Bronchial epithelial cell (primary cell): ENCODE measurements at regions not wholly inside any gene's neighbourhood (a gene's known extent, or its start where the extent isn't known, plus 50 kb on each side); places are given as distances from the start of the nearest gene placed in this dataset.

ENCODE experiments used
- DNase-seq: peaks from one replicate; pipeline ENCODE4 v3.0.0-alpha.2; 2010; ENCODE audit warnings: low read depth
- FAIRE-seq: peaks from 2 replicates; lab custom pipeline; 2011; peaks lifted over from hg19 to GRCh38; lab: Jason Lieb, UNC
- H3K27me3 ChIP-seq: 2 replicates; pipeline ENCODE4 v1.5.1; 2011; ENCODE audit warnings: low read length; ENCODE audit not compliant: control insufficient read depth, insufficient read depth
- H3K36me3 ChIP-seq: 2 replicates; pipeline ENCODE4 v1.5.1; 2011; ENCODE audit warnings: low read length; ENCODE audit not compliant: control insufficient read depth, insufficient read depth
- H3K4me3 ChIP-seq: 2 replicates; pipeline ENCODE4 v1.5.1; 2011; ENCODE audit warnings: mild to moderate bottlenecking, low read depth, low read length, control low read depth
- TF ChIP-seq, protein P1 (sequence below): IDR thresholded peaks from 2 replicates; pipeline ENCODE4 v1.5.1; 2011; ENCODE audit warnings: mild to moderate bottlenecking, moderate library complexity, low read length, control low read depth, inconsistent platforms; ENCODE audit not compliant: insufficient read depth, severe bottlenecking

DNA sequence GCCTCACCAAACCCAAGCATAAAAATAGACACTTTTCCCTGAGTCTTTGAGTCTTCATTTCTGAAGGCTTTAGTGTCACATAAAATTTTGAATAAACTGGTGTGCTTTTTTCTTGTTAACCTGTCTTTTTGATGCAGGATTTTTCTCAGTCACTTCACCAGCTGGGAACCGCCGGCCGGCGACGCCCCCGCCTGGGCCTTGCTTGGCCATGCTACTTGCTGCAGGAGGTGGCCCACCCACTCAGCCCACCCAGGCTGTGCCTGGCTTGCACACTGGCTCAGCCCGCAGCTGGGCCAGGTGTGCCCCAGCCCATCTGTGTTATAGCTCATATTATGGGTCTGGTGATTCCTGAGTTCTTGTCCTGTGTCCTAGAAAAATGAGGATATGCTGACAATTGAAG is 247.4 kb upstream of the CACNA2D1 start:
- FAIRE-seq: no peak

DNA sequence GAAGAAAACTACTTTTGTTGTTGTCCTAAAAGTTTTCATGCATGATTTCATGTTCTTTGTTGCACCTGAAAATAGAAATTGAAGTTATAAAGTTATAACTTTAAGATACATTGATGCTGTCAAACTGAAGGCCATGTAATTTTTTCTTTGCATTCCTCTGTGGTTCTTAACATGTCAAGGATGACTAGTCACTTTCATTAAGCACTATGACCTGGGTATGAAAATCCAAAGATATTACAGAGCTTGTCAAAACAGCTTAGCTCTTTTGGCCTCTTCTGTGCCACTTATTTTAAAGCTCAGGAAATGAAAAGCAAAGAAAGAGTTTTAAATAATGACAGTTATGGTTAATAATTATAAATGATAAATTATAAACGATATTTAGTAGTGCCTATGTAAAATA is 241.6 kb upstream of the CACNA2D1 start:
- Histone ChIP-seq H3K36me3 (no peaks in the 10 kb centered on the region), H3K27me3 (no peaks in the 10 kb centered on the region), H3K4me3 (no peak overlapping the region)
- TF ChIP-seq, protein P1, sequence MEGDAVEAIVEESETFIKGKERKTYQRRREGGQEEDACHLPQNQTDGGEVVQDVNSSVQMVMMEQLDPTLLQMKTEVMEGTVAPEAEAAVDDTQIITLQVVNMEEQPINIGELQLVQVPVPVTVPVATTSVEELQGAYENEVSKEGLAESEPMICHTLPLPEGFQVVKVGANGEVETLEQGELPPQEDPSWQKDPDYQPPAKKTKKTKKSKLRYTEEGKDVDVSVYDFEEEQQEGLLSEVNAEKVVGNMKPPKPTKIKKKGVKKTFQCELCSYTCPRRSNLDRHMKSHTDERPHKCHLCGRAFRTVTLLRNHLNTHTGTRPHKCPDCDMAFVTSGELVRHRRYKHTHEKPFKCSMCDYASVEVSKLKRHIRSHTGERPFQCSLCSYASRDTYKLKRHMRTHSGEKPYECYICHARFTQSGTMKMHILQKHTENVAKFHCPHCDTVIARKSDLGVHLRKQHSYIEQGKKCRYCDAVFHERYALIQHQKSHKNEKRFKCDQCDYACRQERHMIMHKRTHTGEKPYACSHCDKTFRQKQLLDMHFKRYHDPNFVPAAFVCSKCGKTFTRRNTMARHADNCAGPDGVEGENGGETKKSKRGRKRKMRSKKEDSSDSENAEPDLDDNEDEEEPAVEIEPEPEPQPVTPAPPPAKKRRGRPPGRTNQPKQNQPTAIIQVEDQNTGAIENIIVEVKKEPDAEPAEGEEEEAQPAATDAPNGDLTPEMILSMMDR: no peak
- DNase-seq: no peak
- no peak for FAIRE-seq

More for the DNA sequence above, 247.4 kb upstream of the CACNA2D1 start:
- TF ChIP-seq, protein P1: no peak
- no peaks in the 10 kb centered on the region for H3K36me3 ChIP-seq
- H3K4me3 ChIP-seq: no peak overlapping the region
- no peak for DNase-seq
- H3K27me3 ChIP-seq: no peaks in the 10 kb centered on the region

DNA sequence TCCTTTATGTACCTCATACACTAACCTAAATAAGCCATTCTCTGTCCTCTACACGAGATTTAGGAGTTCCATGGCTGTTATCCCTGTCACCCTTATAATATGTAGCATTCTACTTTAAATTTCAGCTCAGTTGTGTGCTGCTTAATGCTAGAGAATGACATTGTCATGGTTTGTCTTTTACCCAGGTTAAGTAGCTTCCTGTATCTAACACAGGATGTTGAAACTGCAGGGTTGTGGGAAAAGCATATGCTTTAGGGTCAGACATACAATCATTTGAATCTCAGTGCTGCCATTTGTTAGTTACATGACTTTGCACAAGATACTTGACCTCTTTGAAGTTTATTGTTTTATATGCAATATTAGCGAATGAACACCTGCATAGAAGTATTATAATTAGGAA is 235.1 kb upstream of the CACNA2D1 start:
- no peaks in the 10 kb centered on the region for H3K36me3 ChIP-seq
- DNase-seq (no peak), FAIRE-seq (no peak)
- no peak overlapping the region for H3K4me3 ChIP-seq
- no peaks in the 10 kb centered on the region for H3K27me3 ChIP-seq
- TF ChIP-seq, protein P1: no peak

DNA sequence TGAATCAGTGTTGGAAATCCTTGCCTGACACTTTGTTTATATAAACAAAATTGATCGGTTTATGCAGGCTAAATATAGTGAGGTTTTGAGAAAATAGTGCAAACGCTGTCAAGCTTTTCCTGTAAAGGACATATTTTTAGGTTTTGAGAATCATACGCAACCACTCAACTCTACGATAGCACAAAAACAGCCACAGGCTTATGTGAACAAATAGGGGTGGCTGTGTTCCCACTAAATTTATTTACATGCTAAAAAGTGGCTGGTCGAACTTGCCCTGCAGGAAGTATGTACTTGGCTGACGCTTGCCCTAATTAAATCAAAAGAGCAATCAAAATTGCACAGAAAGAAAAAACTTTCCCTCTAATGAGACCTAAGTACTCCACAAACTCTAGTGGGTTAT is 234.7 kb upstream of the CACNA2D1 start:
- Histone ChIP-seq H3K36me3 (no peaks in the 10 kb centered on the region), H3K27me3 (no peaks in the 10 kb centered on the region), H3K4me3 (no peak overlapping the region)
- DNase-seq: no peak
- TF ChIP-seq, protein P1: no peak
- no peak for FAIRE-seq

DNA sequence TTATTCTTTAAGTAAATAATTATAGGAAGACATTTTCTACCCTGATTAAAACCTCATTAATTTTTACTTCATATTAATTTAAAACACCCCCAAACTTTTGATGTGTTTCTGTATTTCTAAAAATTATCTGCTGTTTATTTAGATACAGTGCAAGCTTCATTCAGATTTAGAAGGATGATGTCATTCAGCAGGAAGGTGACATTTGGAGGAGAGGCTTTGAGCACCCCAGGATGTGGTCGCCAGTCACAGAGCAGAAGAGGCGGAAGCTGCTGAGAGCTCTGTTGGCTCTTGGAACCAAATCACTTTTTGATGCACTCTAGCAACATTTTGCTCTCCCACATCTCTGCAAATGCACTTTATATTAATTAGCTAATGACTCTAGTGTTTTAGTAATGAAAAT is 233.9 kb upstream of the CACNA2D1 start:
- Histone ChIP-seq H3K4me3 (no peak overlapping the region), H3K36me3 (no peaks in the 10 kb centered on the region), H3K27me3 (no peaks in the 10 kb centered on the region)
- FAIRE-seq (no peak), DNase-seq (peak; percentile 4)
- TF ChIP-seq, protein P1: no peak

DNA sequence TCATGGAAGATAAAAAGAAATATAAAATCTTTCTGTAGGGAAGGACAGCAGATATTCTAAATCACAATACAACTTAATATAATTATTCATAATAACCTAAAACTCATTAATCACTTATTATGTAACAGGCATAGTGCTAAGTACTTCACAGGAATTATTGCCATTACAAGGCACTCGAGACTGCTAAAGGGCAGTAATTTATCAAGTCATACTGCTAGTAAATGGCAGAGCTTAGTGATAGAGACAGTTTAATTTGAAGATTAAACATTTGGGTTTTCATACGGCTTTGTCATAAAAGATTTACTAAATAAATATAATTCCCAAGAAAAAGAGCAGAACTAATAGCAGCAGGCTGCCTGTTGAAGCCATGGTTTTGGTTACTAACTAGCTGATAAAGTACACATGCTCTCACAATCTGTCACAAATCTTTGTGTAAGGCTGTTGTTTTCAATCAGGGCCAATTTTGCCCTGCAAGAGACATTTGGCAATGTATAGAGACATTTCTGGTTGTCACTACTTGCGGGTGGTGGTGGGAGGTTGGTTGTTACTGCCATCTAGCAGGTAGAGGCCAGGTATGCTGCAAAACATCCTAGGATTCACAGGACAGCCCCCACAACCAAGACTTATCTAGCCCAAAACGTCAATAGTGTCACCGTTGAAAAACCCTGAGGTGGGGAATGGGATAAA is 233.3 kb upstream of the CACNA2D1 start:
- Histone ChIP-seq H3K4me3 (no peak overlapping the region), H3K27me3 (no peaks in the 10 kb centered on the region), H3K36me3 (no peaks in the 10 kb centered on the region)
- FAIRE-seq: no peak
- no peak for DNase-seq
- TF ChIP-seq, protein P1: no peak
